Astrocyte of the spinal cord (primary cell): ENCODE measurements at regions not wholly inside any gene's neighbourhood (a gene's known extent, or its start where the extent isn't known, plus 50 kb on each side); places are given as distances from the start of the nearest gene placed in this dataset.

ENCODE experiments used
- DNase-seq: peaks from one replicate; pipeline ENCODE4 v3.0.0; 2011; ENCODE audit warnings: low read depth, low spot score
- H3K4me3 ChIP-seq: 2 replicates; pipeline ENCODE4 v1.5.1; 2011; ENCODE audit warnings: low read depth, mild to moderate bottlenecking, low read length, moderate library complexity
- in situ Hi-C: cut with HindIII; loops from 2 replicates; pipeline ENCODE4 v1.10.0; 2017; ENCODE audit warnings: low sequenced_read_pairs
- TF ChIP-seq, protein P1 (sequence below): IDR thresholded peaks from 2 replicates; pipeline ENCODE4 v1.5.1; 2012; ENCODE audit warnings: low read depth, mild to moderate bottlenecking, low read length, inconsistent platforms

DNA sequence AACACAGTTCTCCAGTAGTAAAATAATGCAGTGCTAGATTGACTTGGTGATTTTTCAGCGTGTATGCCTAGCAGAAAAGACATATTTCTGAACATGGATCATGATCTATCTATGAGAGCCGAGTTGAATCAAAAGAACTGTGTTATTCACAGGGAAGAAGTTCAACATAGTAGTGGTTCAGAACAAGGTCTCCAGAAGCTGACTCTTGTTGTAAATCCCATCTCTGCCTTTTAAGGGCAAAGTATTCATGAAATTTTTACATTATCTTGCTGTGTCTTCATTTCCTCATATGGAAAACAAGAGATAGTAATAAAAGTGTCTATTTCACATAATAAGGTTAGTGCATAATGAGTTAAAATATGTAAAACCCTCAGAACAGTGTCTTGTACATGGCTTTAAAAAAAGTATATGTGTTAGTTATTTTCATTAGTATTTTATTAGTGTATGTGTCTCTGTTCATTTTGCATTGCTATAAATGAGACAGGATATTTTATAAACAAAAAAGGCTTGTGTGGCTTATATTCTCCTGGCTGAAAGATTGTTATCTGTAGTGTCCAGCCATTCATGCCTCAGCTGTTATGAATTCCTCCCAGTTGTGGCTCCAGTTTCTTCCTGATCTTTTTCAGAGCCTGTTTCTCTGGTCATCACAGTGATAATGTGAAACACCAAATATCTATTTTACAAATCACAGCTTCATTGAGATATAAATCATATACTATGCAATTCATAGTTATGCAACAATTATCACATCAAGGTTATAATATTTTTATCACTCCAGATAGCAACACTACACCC lies 1351.2 kb downstream of the STIM2 start:
- H3K4me3 ChIP-seq = no peak overlapping the region
- TF ChIP-seq, protein P1, sequence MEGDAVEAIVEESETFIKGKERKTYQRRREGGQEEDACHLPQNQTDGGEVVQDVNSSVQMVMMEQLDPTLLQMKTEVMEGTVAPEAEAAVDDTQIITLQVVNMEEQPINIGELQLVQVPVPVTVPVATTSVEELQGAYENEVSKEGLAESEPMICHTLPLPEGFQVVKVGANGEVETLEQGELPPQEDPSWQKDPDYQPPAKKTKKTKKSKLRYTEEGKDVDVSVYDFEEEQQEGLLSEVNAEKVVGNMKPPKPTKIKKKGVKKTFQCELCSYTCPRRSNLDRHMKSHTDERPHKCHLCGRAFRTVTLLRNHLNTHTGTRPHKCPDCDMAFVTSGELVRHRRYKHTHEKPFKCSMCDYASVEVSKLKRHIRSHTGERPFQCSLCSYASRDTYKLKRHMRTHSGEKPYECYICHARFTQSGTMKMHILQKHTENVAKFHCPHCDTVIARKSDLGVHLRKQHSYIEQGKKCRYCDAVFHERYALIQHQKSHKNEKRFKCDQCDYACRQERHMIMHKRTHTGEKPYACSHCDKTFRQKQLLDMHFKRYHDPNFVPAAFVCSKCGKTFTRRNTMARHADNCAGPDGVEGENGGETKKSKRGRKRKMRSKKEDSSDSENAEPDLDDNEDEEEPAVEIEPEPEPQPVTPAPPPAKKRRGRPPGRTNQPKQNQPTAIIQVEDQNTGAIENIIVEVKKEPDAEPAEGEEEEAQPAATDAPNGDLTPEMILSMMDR = no peak
- no peak for DNase-seq
- in situ Hi-C loops = no loop called here

DNA sequence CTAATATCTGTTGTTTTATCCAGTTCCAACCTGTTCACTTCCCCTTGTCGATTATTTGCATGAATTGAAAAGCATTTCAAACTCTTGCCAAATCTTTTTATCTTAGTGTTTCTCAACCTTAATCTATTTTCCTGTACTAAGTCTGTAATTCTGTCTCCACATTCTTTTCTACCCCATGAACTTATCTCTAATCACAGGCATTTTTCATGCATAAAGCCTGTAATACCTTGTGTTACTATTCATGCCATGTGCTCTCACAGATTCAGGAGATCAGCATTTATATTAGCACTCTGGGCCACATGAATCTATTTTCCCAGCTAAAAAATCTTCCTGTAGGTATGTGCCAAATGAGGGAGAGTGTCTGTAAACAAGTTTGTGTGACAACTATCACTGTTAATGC lies 1360.9 kb downstream of the STIM2 start:
- TF ChIP-seq, protein P1 = no peak
- in situ Hi-C loops = no loop called here
- no peak for DNase-seq
- H3K4me3 ChIP-seq = no peak overlapping the region

DNA sequence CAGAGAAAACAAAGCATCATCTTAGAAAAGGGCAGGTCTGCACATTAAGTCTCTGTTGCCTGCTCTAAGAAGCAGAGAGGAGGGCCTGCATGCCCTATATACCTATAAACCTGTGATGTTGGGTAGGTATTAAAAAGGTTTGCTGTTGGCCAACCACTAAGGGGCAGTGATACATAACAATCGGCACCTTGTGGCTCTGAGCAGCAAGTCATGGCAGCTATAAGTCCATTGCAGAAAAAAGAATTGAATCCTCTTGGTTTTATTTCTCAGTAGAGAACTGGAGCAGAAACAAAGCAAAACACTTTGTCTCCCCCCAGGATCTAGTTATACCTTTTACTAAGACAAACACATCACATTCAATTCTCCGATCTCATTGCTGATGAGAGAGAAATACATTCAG lies 1364.4 kb downstream of the STIM2 start:
- DNase-seq = peak; percentile 26
- H3K4me3 ChIP-seq = no peak overlapping the region
- TF ChIP-seq, protein P1 = peak; percentile 36
- in situ Hi-C loops = no loop called here

DNA sequence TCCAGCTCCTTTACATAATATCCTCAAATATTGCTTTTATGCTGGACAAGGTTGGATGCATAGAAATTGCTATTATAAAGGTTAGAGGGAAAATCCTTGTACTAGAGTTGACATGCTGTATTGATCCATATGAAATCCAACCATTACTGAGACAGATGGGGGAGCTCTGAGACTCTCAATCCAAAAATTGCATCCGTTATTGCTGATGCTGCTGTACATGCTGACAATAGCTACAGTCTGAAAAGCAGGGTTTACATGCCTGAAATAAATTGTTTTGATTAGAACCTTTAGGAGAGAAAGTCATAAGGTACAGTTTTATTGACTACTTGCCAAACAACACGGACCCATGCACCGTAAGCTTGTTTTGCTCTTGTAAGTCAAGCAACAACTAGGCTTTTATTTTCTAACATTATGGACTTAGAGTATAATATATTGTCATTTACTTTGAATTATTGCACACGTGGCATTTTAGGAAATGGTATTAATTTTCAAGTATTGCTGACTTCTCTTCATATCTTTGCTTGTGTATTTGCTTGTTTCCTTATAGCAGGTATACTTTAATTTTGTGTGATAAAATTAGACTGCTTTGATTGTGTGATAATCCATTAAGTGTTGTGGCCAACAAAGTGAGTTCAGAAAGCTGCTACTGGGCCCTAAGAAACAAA lies 1365.2 kb downstream of the STIM2 start:
- no peak for DNase-seq
- TF ChIP-seq, protein P1 = no peak
- in situ Hi-C loops = no loop called here
- H3K4me3 ChIP-seq = no peak overlapping the region

DNA sequence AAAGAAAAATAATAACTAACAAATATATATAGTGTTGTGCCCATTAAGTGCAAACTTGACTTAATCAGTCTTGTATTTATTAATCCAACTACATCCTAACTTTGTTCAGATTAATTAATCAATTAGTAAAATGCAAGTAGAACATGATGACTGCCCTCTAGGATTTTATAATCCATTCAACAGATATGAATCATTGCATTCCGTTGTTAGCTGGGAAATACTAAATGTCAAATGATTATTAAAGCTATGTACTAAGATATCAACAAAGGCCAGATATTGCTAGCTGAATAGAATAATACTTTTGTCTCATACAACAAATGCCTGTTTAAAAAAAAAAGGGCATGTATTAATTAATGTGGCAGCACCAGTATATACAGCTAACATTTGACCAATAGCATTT lies 1366.3 kb downstream of the STIM2 start:
- DNase-seq = no peak
- in situ Hi-C loops = no loop called here
- no peak overlapping the region for H3K4me3 ChIP-seq
- TF ChIP-seq, protein P1 = no peak

DNA sequence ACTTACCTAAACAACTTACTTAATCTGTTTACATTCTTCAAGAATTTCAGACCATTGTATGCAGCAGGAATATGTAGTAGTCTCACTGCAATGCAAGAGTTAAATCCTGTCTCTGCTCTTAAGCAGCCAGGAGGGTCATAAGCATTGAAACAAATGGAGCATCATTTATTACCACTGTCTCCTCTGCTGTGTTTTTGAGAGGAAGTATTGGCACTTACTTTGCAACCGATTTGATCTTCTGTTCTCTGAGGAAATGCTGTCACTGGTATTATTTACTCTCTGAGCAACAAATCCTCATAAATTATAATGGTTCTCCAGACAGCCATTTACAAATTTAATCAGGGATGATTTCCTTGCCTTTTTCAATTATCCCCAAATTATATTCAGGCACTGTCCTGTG lies 1367.1 kb downstream of the STIM2 start:
- TF ChIP-seq, protein P1 = no peak
- H3K4me3 ChIP-seq = no peak overlapping the region
- in situ Hi-C loops = no loop called here
- no peak for DNase-seq
